ENCODE measurements at regions not wholly inside any gene's neighbourhood (a gene's known extent, or its start where the extent isn't known, plus 50 kb on each side); places are given as distances from the start of the nearest gene placed in this dataset.

DNA sequence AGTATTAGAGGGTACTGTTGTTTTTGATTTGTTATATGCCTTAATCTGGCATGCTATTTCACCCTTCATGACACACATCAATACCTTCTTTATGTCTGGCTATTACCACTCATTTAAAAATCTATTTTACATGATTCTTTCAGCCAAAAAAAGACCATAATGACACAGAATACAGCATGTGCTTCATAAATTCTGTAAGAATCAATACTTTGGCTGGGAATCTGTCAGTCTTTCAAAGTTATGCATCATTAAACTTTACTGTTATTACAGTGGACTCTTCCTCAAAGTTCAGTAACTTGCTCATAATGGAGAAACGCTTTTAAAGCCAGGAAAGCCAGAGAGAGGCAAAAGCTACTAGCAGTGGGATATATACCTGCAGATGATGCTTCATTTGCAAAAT lies 247.2 kb upstream of the ADGRL2 start:
- Histone ChIP-seq H3K4me2 (ENCODE audit: low read length, poor library complexity, severe bottlenecking) (no peak overlapping the region), H2BK15ac (ENCODE audit: low read depth, poor library complexity, severe bottlenecking) (no peak overlapping the region), H3K9me3 (ENCODE audit: control insufficient read depth, low read length) (no peaks in the 10 kb centered on the region), H3K79me1 (replicated peaks; ENCODE audit: low read length, poor library complexity, severe bottlenecking) (no peaks in the 10 kb centered on the region), H3K23ac (ENCODE audit: low read length in 2 of 2) (no peak overlapping the region), H2BK120ac (ENCODE audit: low read depth, low read length) (no peak overlapping the region), H2AK5ac (ENCODE audit: low read length, severe bottlenecking) (no peak overlapping the region), H3K4me3 (ENCODE audit: insufficient read depth in 1 of 2, low read depth in 1 of 2, low read length in 2 of 2) (no peak overlapping the region), H3K27ac (ENCODE audit: low read length, poor library complexity, severe bottlenecking) (no peak overlapping the region), H3K14ac (ENCODE audit: low read length in 2 of 2) (no peak overlapping the region), H4K8ac (ENCODE audit: low read length) (no peak overlapping the region), H3K18ac (ENCODE audit: low read depth in 1 of 2, low read length in 2 of 2) (no peak overlapping the region), H3K27me3 (ENCODE audit: control insufficient read depth in 1 of 2, insufficient read depth in 1 of 2, low read length in 2 of 2) (no peaks in the 10 kb centered on the region), H3K4me1 (ENCODE audit: control insufficient read depth, insufficient read depth, low read depth, low read length) (no peaks in the 10 kb centered on the region), H3K9ac (ENCODE audit: low read length) (no peak overlapping the region), H3K36me3 (ENCODE audit: control insufficient read depth in 1 of 2, insufficient read depth in 2 of 2, low read depth in 1 of 2, low read length in 2 of 2) (no peaks in the 10 kb centered on the region), H3K4ac (ENCODE audit: low read depth in 1 of 2, low read length in 2 of 2) (no peak overlapping the region), H2AFZ (ENCODE audit: low read depth, low read length) (no peak overlapping the region), H2BK12ac (ENCODE audit: low read length in 2 of 2) (no peak overlapping the region), H4K91ac (ENCODE audit: low read length) (no peak overlapping the region), H2BK5ac (ENCODE audit: low read depth, low read length, poor library complexity, severe bottlenecking) (no peak overlapping the region)
- WGBS: 100% methylated on average over 1 of the region's 1 CpG
- no peak for DNase-seq

DNA sequence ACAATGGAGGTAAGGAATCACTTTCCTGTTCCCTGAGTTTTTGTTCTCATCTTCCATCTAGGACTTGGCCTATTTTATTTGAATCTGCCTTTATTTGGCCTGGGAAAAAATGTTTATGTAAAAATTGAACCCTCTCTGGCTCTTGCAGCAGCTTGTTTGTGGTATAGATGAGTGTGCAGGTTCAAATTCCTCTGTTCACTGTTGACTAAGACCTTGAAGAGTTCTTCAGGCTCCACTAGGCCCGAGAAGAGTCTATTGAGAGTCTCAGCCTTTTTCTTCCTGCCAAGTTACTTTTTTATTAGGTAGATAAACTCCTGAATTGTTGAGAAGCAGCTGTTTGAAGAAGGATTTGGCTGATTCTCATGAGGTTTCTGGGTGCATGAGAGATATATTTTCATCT lies 248.8 kb upstream of the ADGRL2 start:
- H3K4ac ChIP-seq (ENCODE audit: low read depth in 1 of 2, low read length in 2 of 2): no peak overlapping the region
- H2BK5ac ChIP-seq (ENCODE audit: low read depth, low read length, poor library complexity, severe bottlenecking): no peak overlapping the region
- H4K91ac ChIP-seq (ENCODE audit: low read length): no peak overlapping the region
- no peaks in the 10 kb centered on the region for H3K4me1 ChIP-seq (ENCODE audit: control insufficient read depth, insufficient read depth, low read depth, low read length)
- H3K36me3 ChIP-seq (ENCODE audit: control insufficient read depth in 1 of 2, insufficient read depth in 2 of 2, low read depth in 1 of 2, low read length in 2 of 2): no peaks in the 10 kb centered on the region
- DNase-seq: no peak
- H2AK5ac ChIP-seq (ENCODE audit: low read length, severe bottlenecking): no peak overlapping the region
- no peak overlapping the region for H3K14ac ChIP-seq (ENCODE audit: low read length in 2 of 2)
- H3K79me1 ChIP-seq (replicated peaks; ENCODE audit: low read length, poor library complexity, severe bottlenecking): no peaks in the 10 kb centered on the region
- no peak overlapping the region for H3K9ac ChIP-seq (ENCODE audit: low read length)
- no peak overlapping the region for H3K4me2 ChIP-seq (ENCODE audit: low read length, poor library complexity, severe bottlenecking)
- H3K27me3 ChIP-seq (ENCODE audit: control insufficient read depth in 1 of 2, insufficient read depth in 1 of 2, low read length in 2 of 2): no peaks in the 10 kb centered on the region
- no peak overlapping the region for H2BK15ac ChIP-seq (ENCODE audit: low read depth, poor library complexity, severe bottlenecking)
- no peaks in the 10 kb centered on the region for H3K9me3 ChIP-seq (ENCODE audit: control insufficient read depth, low read length)
- no peak overlapping the region for H3K18ac ChIP-seq (ENCODE audit: low read depth in 1 of 2, low read length in 2 of 2)
- H2AFZ ChIP-seq (ENCODE audit: low read depth, low read length): no peak overlapping the region
- H3K4me3 ChIP-seq (ENCODE audit: insufficient read depth in 1 of 2, low read depth in 1 of 2, low read length in 2 of 2): no peak overlapping the region
- WGBS: 100% methylated on average over 1 of the region's 1 CpG
- no peak overlapping the region for H4K8ac ChIP-seq (ENCODE audit: low read length)
- no peak overlapping the region for H3K23ac ChIP-seq (ENCODE audit: low read length in 2 of 2)
- H2BK120ac ChIP-seq (ENCODE audit: low read depth, low read length): no peak overlapping the region
- H3K27ac ChIP-seq (ENCODE audit: low read length, poor library complexity, severe bottlenecking): no peak overlapping the region
- H2BK12ac ChIP-seq (ENCODE audit: low read length in 2 of 2): no peak overlapping the region

DNA sequence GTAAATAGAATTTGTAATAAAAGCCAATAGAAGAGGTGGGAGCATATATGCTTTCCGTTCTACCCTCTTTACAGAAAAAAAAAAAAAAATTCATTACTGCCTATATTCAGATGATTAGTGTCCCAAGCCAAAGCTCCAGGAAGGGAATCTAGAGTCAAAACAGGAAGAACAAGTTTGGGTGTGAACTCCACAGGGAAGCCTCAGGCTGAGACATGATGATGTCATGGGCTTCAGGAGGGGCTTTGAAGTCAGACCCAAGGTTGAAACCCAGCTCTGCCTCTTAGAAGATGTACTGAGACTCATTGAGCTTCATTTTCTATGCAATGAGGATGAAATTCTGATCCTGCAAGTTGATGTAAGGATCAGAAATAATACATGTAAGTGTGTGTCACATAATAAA lies 250.0 kb upstream of the ADGRL2 start:
- no peaks in the 10 kb centered on the region for H3K36me3 ChIP-seq (ENCODE audit: control insufficient read depth in 1 of 2, insufficient read depth in 2 of 2, low read depth in 1 of 2, low read length in 2 of 2)
- H2AFZ ChIP-seq (ENCODE audit: low read depth, low read length): no peak overlapping the region
- H4K91ac ChIP-seq (ENCODE audit: low read length): no peak overlapping the region
- H3K18ac ChIP-seq (ENCODE audit: low read depth in 1 of 2, low read length in 2 of 2): no peak overlapping the region
- H3K4ac ChIP-seq (ENCODE audit: low read depth in 1 of 2, low read length in 2 of 2): no peak overlapping the region
- WGBS: no CpG with 5 or more reads among the region's 1 CpG
- no peak overlapping the region for H3K4me3 ChIP-seq (ENCODE audit: insufficient read depth in 1 of 2, low read depth in 1 of 2, low read length in 2 of 2)
- no peak overlapping the region for H3K14ac ChIP-seq (ENCODE audit: low read length in 2 of 2)
- H3K4me2 ChIP-seq (ENCODE audit: low read length, poor library complexity, severe bottlenecking): no peak overlapping the region
- H2BK15ac ChIP-seq (ENCODE audit: low read depth, poor library complexity, severe bottlenecking): no peak overlapping the region
- H3K23ac ChIP-seq (ENCODE audit: low read length in 2 of 2): no peak overlapping the region
- H3K79me1 ChIP-seq (replicated peaks; ENCODE audit: low read length, poor library complexity, severe bottlenecking): no peaks in the 10 kb centered on the region
- no peak overlapping the region for H2BK5ac ChIP-seq (ENCODE audit: low read depth, low read length, poor library complexity, severe bottlenecking)
- no peaks in the 10 kb centered on the region for H3K4me1 ChIP-seq (ENCODE audit: control insufficient read depth, insufficient read depth, low read depth, low read length)
- H3K9me3 ChIP-seq (ENCODE audit: control insufficient read depth, low read length): no peaks in the 10 kb centered on the region
- H3K27ac ChIP-seq (ENCODE audit: low read length, poor library complexity, severe bottlenecking): no peak overlapping the region
- H4K8ac ChIP-seq (ENCODE audit: low read length): no peak overlapping the region
- no peak overlapping the region for H2BK120ac ChIP-seq (ENCODE audit: low read depth, low read length)
- H2AK5ac ChIP-seq (ENCODE audit: low read length, severe bottlenecking): no peak overlapping the region
- no peak for DNase-seq
- H2BK12ac ChIP-seq (ENCODE audit: low read length in 2 of 2): no peak overlapping the region
- H3K9ac ChIP-seq (ENCODE audit: low read length): no peak overlapping the region
- no peaks in the 10 kb centered on the region for H3K27me3 ChIP-seq (ENCODE audit: control insufficient read depth in 1 of 2, insufficient read depth in 1 of 2, low read length in 2 of 2)

DNA sequence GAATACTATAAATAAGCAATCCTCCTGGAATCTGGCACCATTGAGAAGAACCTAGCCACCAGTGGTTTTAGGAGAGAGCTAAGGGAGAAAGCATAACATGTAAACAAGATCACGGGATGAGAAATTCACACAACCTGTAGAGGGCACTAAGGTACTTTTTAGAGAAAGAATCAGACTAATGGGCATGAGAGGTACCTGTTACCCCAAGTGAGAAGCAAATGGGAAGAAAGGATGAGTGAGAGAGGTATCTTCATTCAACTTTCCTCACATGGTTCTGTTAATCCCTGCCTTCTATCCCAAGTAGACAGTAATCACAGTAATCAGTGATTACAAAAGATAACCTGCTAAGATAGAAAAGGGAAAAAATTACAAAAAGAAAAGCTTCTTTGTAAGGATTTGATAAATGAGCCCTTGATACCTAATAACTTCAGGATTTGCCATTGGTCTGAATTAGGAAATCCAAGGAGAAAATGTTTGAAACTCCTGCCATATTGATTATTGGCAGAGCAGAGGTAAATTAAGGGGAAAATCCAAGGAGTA lies 251.1 kb upstream of the ADGRL2 start:
- Histone ChIP-seq H3K27me3 (ENCODE audit: control insufficient read depth in 1 of 2, insufficient read depth in 1 of 2, low read length in 2 of 2) (no peaks in the 10 kb centered on the region), H4K8ac (ENCODE audit: low read length) (no peak overlapping the region), H3K23ac (ENCODE audit: low read length in 2 of 2) (no peak overlapping the region), H4K91ac (ENCODE audit: low read length) (no peak overlapping the region), H3K14ac (ENCODE audit: low read length in 2 of 2) (no peak overlapping the region), H2AFZ (ENCODE audit: low read depth, low read length) (no peak overlapping the region), H2BK15ac (ENCODE audit: low read depth, poor library complexity, severe bottlenecking) (no peak overlapping the region), H3K18ac (ENCODE audit: low read depth in 1 of 2, low read length in 2 of 2) (no peak overlapping the region), H3K36me3 (ENCODE audit: control insufficient read depth in 1 of 2, insufficient read depth in 2 of 2, low read depth in 1 of 2, low read length in 2 of 2) (no peaks in the 10 kb centered on the region), H3K4me2 (ENCODE audit: low read length, poor library complexity, severe bottlenecking) (no peak overlapping the region), H2BK5ac (ENCODE audit: low read depth, low read length, poor library complexity, severe bottlenecking) (no peak overlapping the region), H2BK120ac (ENCODE audit: low read depth, low read length) (no peak overlapping the region), H2AK5ac (ENCODE audit: low read length, severe bottlenecking) (no peak overlapping the region), H2BK12ac (ENCODE audit: low read length in 2 of 2) (no peak overlapping the region), H3K9me3 (ENCODE audit: control insufficient read depth, low read length) (no peaks in the 10 kb centered on the region), H3K79me1 (replicated peaks; ENCODE audit: low read length, poor library complexity, severe bottlenecking) (no peaks in the 10 kb centered on the region), H3K4me1 (ENCODE audit: control insufficient read depth, insufficient read depth, low read depth, low read length) (no peaks in the 10 kb centered on the region), H3K4me3 (ENCODE audit: insufficient read depth in 1 of 2, low read depth in 1 of 2, low read length in 2 of 2) (no peak overlapping the region), H3K9ac (ENCODE audit: low read length) (no peak overlapping the region), H3K27ac (ENCODE audit: low read length, poor library complexity, severe bottlenecking) (no peak overlapping the region), H3K4ac (ENCODE audit: low read depth in 1 of 2, low read length in 2 of 2) (no peak overlapping the region)
- WGBS: 11% methylated on average over 1 of the region's 1 CpG
- DNase-seq: peak; percentile 51

Data from mesenchymal stem cell (in vitro differentiated cells and primary cell).